ENCODE measurements at regions not wholly inside any gene's neighbourhood (a gene's known extent, or its start where the extent isn't known, plus 50 kb on each side); places are given as distances from the start of the nearest gene placed in this dataset.

DNA sequence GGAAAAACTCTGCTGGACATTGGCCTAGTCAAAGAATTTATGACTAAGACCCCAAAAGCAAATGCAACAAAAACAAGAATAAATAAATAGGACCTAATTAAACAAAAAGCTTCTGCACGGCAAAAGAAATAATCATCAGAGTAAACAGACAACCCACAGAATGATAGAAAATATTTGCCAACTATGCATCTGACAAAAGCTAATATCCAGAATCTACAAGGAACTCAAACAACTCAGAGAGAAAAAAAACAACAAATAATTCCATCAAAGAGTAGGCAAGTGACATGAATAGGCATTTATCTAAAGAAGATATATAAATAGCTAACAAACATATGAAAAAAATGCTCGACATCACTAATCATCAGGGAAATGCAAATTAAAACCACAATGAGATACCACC lies 91.2 kb upstream of the PALMD start:
- Mint-ChIP-seq H3K36me3 (no peaks in the 10 kb centered on the region), H3K4me3 (no peak overlapping the region), H3K9me3 (peaks cover 0 to 6% (median 2%) of the 10 kb centered on the region in 7 donors), H3K4me1 (no peaks in the 10 kb centered on the region), H3K27ac (no peak overlapping the region), H3K27me3 (ENCODE audit: low read depth in 3 of 3) (no peaks in the 10 kb centered on the region)
- Histone ChIP-seq H3K79me2 (ENCODE audit: insufficient read depth, low read length) (no peaks in the 10 kb centered on the region), H3K36me3 (replicated peaks in 1 of 2; ENCODE audit: control insufficient read depth in 1 of 2, insufficient read depth in 2 of 2, low read length in 2 of 2) (no peaks in the 10 kb centered on the region), H3K9ac (ENCODE audit: insufficient read depth, low read length, poor library complexity, severe bottlenecking) (no peak overlapping the region), H3K27me3 (ENCODE audit: control insufficient read depth in 2 of 2, insufficient read depth in 2 of 2, low read length in 2 of 2) (no peaks in the 10 kb centered on the region), H3K4me3 (replicated peaks in 1 of 3; ENCODE audit: low read depth in 2 of 3, low read length in 3 of 3) (no peak overlapping the region), H3K27ac (ENCODE audit: low read depth in 1 of 2, low read length in 2 of 2) (no peak overlapping the region), H3K4me1 (ENCODE audit: control insufficient read depth in 1 of 2, insufficient read depth in 2 of 2, low read length in 2 of 2) (no peaks in the 10 kb centered on the region), H3K4me2 (replicated peaks; ENCODE audit: extremely low read depth, low read length, poor library complexity, severe bottlenecking) (no peak overlapping the region), H2AFZ (ENCODE audit: insufficient read depth, low read depth, low read length, poor library complexity, severe bottlenecking) (no peak overlapping the region), H4K20me1 (ENCODE audit: insufficient read depth, low read length) (no peaks in the 10 kb centered on the region), H3K9me3 (replicated peaks in 1 of 2; ENCODE audit: control insufficient read depth in 1 of 2, insufficient read depth in 1 of 2, low read length in 2 of 2) (no peaks in the 10 kb centered on the region)
- DNase-seq = no peak
- no CpG with 5 or more reads among the region's 2 CpGs for WGBS (ENCODE audit: insufficient coverage)
- TF ChIP-seq CTCF (IDR thresholded peaks at IDR 0.05) = no peak
- intact Hi-C loops (cut with micrococcal nuclease) = no loop called here

DNA sequence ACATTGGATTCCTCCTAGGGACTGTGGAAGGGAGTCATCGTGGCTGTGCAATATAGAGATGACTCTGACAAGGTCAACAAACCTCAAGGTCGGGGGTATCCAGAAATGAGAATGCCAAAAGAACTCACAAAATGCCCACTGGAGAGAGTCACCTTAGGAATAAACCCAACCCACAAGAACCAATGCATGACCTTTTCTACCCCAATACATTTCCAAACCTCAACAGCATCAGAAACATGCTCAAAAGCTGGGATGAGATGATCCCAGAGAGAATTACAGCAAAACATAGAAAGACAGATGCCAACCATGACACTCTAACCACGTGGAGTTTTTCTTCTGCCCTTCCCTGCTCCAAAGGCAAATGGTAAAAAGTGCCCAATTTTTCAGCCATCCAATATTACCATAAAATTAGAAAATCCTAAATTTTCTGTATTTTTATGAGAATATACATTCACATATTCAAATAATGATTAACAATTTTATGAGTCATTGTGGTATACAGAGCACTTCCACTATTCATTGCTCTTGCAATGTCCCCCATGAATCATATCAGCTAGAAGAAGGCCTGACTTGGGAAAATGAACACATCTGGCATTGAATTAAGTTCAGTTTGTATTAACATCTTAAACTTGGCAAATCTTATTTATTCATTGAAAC lies 88.2 kb upstream of the PALMD start:
- Histone ChIP-seq H2AFZ (ENCODE audit: insufficient read depth, low read depth, low read length, poor library complexity, severe bottlenecking) (no peak overlapping the region), H3K79me2 (ENCODE audit: insufficient read depth, low read length) (no peaks in the 10 kb centered on the region), H3K4me2 (replicated peaks; ENCODE audit: extremely low read depth, low read length, poor library complexity, severe bottlenecking) (no peak overlapping the region), H3K27ac (ENCODE audit: low read depth in 1 of 2, low read length in 2 of 2) (no peak overlapping the region), H3K4me3 (replicated peaks in 1 of 3; ENCODE audit: low read depth in 2 of 3, low read length in 3 of 3) (no peak overlapping the region), H3K9ac (ENCODE audit: insufficient read depth, low read length, poor library complexity, severe bottlenecking) (no peak overlapping the region), H3K9me3 (replicated peaks in 1 of 2; ENCODE audit: control insufficient read depth in 1 of 2, insufficient read depth in 1 of 2, low read length in 2 of 2) (peaks cover 0 to 8% of the 10 kb centered on the region in 2 donors), H4K20me1 (ENCODE audit: insufficient read depth, low read length) (no peaks in the 10 kb centered on the region), H3K4me1 (ENCODE audit: control insufficient read depth in 1 of 2, insufficient read depth in 2 of 2, low read length in 2 of 2) (no peaks in the 10 kb centered on the region), H3K36me3 (replicated peaks in 1 of 2; ENCODE audit: control insufficient read depth in 1 of 2, insufficient read depth in 2 of 2, low read length in 2 of 2) (no peaks in the 10 kb centered on the region), H3K27me3 (ENCODE audit: control insufficient read depth in 2 of 2, insufficient read depth in 2 of 2, low read length in 2 of 2) (no peaks in the 10 kb centered on the region)
- peaks cover 2 to 11% (median 6%) of the 10 kb centered on the region in 7 donors for H3K9me3 Mint-ChIP-seq
- H3K27ac Mint-ChIP-seq = no peak overlapping the region
- DNase-seq = no peak
- H3K27me3 Mint-ChIP-seq (ENCODE audit: low read depth in 3 of 3) = no peaks in the 10 kb centered on the region
- no peaks in the 10 kb centered on the region for H3K4me1 Mint-ChIP-seq
- no peak for TF ChIP-seq CTCF (IDR thresholded peaks at IDR 0.05)
- WGBS (ENCODE audit: insufficient coverage) = no CpG with 5 or more reads among the region's 3 CpGs
- H3K4me3 Mint-ChIP-seq = no peak overlapping the region
- no peaks in the 10 kb centered on the region for H3K36me3 Mint-ChIP-seq
- intact Hi-C loops (cut with micrococcal nuclease) = no loop called here

Measured in CD14-positive monocyte (primary cell).